ENCODE measurements at regions not wholly inside any gene's neighbourhood (a gene's known extent, or its start where the extent isn't known, plus 50 kb on each side); places are given as distances from the start of the nearest gene placed in this dataset.
"Not testable (repeated sequence)": the region's sequence is repeated elsewhere in the genome, so short reads cannot be mapped to it uniquely, and the experiment has no call there.

DNA sequence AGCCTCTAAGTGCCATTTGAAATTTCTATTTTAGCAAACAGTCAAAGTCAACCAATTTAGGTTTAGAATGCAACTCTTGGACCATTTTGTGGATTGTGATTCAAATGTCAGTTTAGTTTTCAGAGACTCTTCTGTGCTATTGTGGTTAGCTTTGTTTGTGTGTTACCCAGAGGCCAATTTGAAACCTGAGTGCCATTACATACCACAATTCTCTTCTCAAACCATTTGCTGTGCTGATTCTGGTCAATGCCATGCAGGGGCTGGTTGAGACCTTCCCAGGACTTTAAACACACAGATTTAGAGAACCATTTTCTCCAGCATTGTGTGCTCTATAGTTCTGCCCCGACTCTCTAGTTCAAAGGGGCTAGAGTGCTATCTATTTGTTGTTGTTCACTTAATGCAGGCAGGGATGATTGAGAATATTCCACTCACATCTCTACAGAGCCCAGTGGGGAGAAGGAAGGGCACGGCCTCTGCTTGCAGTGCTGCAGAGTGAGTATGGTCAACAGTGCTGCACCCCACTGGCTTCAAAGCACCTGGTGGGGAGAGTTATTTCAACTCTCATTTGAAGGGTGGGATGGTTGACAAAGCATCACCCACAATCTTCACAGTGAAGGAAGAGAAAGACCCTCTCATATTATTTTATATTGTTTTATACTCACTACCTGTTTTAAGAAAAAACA is 738.2 kb downstream of the COL12A1 start:
- no peak for DNase-seq

DNA sequence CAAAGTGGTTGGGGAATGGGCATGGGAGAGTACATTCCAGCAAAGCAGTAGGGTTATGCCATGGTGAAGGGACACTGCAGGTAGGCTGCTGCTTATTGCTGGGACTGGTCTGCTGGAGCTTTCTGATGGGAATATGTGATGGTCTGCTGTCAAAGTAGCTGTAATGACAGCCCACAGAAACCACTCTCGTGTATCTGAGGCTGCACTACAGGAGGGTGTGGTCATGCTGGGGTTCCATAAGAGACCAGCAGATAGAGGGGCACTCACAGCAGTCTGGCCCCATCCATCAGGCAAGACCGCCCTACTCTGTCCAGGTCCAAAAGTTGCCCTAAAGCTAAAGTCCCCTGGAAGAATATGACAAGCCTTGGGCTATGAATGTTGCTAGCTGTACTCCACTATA is 739.3 kb downstream of the COL12A1 start:
- DNase-seq = no peak

DNA sequence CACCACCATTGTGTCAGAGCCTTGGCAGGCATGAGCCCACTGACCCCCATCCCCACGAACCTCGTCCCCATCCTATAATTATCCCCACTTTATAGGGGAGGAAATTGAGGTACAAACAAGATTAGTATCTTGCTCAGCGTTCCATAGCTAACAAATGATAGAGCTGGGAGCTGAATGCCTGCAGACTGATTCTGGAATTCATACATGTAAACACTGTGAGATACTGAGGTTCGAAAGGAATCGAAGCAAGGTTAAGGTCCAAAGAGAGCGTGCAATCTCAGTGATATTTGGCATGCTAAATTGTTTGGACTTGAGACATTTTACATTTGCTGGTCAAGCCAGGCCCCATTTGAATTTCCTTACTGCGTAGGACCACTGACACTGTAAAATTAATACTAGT is 746.6 kb downstream of the COL12A1 start:
- DNase-seq = no peak

DNA sequence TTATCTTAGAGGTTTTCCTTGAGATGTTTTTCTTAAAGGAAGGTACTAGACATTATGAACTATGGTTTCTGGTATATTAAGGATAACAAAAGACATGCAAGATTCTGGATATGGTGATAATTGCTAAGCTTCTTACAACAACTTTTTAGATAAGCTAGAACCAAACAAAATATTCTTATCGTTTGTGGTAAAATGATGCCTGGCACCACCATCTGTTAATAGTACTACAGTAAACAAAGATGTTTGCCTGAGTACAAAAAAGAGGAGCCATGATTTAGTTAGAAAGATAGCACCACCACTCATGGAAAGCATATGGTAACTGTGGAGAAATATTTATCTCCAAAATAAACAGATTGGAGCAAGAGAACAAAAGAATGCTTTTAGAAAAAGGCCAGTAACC is 747.3 kb downstream of the COL12A1 start:
- no peak for DNase-seq

DNA sequence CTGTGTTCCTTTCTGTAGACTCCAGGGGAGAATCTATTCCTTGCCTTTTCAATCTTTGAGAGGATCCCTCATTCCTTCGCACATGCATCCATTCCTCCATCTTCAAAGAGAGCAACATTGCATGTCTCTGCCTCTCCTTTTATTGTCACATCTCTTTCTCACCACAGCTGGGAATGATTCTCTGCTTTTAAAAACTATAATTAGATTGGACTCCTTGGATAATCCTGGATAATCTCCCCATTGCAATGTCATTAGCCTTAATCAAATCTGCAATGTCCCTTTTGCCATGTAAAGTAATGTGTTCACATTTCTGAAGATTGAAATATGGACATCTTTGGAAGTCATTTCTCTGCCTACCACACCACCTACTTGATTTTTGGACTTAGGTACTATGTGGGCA is 750.1 kb downstream of the COL12A1 start:
- DNase-seq = no peak

DNA sequence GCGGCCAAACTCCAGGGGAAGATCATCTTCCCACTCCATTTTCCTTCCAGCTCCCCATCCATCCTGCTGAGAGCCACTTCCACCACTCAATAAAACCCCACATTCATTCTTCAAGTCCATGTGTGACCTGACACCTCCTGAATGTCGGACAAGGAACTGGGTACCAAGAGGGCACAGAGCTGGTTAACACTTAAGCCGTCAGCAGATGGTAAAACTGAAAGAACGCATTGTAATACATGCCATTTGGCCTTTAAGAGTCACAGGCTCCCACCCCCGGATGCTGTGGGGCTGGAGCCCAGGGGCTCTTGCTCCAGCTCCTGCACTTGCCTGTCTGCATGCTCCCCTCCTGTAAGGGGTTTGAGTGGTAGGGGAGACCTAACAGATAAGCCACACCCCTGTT is 753.9 kb downstream of the COL12A1 start:
- DNase-seq = no peak

DNA sequence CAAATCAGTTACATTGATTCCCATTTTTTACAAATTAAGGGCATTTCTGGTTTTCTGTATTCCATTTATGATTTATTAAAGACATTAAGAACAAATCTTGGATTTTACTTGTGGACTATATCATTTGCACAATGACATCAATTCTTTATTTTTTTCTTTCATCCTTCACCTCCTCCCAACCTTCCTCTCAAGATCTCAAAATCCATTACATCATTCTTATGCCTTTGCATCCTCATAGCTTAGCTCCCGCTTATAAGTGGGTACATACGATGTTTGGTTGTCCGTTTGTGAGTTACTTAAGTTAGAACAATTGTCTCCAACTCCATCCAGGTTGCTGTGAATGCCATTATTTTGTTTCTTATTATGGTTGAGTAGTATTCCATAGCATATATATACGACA is 752.8 kb downstream of the CD109 start:
- DNase-seq = no peak

DNA sequence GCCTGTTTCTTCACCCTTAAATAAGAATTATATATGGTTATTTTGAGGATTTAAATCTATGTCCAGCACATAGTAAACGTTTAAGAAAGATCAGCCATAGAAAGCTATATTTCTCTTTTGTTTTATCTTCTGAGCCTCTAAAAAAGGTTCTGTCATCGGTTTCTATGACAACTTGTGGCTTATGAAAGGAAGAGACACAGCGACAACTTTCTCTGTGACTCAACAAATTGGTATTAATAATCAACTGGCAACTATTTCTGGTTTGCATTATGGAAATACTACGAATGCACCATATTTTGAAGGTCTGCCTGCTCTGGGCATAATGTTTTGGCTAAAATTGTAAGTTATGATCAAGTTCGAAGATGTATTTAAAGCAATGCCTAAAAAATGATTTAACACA is 751.0 kb downstream of the CD109 start:
- DNase-seq = no peak

DNA sequence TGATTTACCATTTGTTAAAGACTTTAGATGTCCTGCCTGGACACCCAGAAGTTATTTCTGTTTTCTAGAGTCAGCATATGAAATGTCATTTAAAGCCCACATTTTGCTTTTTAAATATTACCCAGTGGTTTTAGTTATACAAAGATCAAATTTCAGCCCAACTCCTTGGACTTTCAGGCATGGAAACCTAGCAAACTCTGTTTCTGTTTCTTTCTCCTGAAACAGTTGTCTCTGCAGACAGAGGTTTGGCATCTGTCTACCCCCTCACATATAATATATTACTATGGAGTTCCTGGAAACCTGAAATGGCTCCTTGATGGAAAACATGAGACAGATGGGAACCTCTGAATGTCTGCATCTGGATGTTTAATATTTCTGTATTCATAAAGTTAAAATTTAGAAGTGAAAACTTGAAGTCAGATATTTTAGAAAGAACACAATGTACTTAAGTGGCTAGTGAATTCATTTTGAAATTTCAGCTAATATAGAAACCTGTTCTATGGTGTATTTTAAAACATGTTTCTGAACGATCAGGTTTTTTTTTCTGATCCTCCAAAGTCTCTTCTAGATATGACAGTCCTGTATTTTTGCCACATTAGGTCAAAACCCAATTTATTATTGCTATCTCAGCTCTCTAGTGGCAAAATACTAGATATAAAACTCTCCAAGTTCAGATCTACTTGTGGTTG is 743.3 kb downstream of the CD109 start:
- DNase-seq = no peak

DNA sequence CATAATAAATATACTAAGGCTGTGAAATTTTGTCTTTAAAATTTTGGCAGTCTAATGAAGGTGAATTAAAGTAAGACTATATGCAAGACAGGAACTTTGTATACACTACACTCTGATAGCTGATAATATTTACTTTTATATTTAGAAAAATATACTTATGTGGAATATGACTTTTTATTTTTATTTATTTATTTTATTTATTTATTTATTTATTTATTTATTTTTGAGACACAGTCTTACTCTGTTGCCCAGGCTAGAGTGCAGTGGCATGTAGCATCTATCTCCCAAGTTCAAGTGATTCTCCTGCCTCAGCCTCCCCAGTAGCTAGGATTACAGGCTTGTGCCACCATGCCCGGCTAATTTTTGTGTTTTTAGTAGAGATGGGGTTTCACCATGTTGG is 742.4 kb downstream of the CD109 start:
- not testable (repeated sequence) for DNase-seq

DNA sequence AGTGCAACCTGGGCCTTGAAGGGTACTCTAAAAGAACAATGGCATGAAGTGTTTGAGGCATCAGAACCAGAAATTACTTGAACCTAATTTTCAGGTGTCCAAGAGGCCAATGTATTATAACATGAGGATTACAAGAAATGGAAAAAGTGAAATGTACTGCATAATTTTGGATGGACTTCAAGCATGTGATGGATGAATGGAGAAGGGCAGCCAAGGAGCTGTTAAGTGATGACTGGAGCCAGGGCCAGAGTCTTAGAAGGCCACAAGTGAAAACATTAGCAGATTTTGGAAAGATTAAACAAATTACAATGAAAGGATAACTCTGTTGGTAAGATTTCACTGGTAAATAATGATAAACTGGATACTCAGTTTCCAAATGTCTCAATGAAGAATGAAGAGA is 738.2 kb downstream of the CD109 start:
- DNase-seq = no peak

DNA sequence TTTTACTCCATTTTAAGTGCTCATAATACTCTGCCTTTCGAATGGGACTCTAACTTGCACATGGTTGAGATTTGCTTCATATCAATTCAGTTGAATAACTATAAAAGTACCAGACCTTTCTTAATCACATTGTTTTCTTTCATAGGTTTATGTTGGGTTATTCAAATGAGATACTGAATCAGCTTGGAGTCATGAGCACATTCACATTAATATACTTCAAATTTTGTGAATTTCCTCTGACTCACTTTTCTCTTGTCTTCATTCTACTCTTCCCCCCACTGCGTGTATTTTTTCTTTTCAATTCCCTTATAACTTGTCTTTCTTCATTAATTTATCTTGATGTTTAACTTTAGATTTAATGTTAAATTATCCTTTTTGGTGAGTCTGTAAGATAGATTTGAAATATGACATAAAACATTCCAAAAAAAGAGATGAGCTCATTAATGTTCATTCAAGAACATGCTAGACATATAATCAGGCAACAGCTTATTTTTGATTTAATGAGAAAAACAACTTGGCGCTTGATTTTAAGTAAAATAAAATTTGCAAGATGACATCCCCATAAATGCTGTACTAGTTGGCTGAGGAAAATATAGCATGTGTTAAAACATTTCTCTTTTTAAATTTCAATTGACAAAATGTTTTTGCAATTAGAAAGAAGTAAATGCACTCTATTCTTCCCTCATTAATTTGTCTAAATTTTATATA is 736.0 kb downstream of the CD109 start:
- no peak for DNase-seq

DNA sequence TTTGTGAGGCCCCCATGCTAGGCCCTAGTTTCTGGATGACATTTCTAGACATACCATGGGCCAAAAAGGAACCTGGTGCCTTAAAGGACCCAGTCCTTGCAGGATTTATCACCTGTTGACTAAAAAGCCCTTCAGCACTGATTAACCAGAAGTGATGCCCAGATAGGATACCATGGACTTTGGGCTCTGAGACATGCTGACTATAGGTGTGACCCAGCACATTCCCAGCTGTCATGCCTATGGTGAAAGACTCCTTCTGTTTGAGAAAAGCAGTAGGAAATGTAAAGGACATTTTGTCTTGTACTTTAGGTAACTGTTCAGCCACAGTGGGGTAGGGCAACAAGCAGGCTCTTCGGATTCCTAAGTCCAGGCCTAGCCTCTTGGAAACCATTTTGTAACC is 724.2 kb downstream of the CD109 start:
- no peak for DNase-seq

DNA sequence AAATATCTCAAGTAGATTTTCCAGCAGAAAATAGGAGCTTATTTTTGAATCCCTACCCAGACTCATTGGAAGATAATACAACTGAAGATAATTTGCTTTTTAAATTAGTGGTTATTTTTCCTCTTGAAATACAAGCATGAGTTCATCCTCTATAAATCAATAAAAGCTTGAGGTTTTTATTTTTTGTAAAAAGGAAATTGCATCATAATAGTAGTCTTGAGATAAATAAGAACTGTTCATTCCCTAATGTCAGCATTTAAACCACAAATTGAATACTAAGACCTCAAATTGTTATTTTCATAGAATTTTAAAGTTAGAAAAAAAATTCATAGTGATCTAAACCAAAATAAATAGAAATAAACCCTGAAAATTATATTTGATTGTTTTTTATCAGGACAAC is 719.1 kb downstream of the CD109 start:
- DNase-seq = no peak

DNA sequence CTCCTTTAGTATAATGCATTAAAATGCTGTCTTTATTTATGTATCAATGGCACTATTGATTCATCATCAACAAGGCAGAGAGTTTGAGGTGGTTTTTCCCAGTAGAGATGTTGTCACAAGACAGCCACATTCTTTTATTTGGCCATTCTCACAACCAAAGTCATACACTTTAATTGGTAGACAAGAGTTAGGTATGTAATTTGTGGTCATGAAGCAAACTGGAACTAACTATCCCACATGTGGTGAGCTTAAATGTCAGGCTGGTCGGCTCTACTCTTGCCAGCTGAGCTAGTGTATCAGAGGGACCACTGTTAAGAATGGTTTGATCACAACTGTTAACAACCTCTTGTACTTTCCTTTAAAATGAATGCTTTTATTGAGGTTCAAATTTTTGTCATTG is 714.6 kb downstream of the CD109 start:
- no peak for DNase-seq

DNA sequence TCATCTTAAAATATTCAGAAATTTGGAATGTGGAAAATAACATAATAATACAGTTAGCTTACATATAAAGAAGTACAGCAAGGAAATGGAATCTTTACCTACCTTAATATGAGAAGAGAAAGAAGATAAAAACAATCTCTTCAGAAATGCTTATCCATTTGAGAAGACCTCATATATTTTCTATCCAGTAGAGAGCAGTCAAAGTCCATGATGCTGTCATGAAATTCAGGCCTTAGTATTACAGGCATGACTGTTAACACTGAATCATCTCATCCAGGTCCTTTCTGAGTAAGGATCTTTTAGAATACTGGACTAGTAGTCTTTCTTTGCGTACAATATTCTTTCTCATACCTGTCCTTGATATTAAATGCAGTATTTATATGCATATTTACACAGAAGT is 713.4 kb downstream of the CD109 start:
- no peak for DNase-seq

DNA sequence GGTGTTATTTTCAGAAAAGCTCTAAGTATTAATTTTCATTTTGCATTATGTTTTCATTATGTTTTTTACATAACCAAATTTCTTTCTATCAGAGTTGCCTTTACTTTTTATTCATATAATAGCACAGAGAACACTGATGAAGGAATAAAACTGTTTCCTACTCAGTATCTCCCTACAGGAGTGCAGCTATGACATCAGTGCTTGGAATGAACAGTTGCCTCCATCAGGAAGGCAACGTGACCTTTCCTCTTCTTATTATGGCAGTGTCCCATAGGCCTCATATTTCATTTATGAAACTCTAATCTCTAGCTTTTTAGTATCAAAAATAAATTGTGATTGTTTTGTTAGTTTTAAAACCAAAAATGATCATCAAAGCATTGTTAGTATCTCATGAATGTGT is 712.8 kb downstream of the CD109 start:
- no peak for DNase-seq

DNA sequence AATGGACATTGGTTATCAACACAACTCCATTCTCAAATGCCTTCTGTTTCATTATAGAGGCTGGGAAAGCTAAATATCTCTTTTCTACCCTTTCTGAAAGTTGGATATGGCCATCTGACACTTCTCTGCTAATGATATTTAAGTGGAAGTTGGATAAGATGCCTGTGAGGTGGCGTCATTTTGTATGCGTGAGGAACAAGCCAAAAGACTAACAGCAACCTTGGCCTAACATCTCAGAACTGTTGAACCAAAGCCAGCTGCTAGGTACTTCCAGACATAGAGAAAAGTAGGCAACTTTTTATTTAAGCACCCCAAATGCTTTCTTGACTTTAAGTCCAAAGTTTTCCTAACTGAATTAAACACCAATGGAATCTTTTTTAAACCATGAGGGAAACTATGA is 708.4 kb downstream of the CD109 start:
- DNase-seq = no peak

DNA sequence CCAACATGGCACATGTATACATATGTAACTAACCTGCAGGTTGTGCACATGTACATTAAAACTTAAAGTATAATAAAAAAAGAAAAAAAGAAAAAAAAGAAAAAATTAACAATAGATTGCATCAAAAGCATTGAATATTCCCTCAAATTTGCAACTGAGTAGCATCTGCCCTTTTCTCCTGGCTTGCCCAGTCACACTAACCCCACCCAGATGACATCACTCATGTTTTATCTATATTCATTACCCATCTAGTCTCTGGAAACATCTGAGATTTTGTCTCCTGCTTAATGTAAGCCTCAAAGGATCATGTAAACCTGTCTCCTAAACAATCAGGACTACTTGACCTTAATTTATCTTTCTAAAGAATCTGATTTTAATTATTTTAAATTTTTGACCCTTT is 706.8 kb downstream of the CD109 start:
- no peak for DNase-seq

DNA sequence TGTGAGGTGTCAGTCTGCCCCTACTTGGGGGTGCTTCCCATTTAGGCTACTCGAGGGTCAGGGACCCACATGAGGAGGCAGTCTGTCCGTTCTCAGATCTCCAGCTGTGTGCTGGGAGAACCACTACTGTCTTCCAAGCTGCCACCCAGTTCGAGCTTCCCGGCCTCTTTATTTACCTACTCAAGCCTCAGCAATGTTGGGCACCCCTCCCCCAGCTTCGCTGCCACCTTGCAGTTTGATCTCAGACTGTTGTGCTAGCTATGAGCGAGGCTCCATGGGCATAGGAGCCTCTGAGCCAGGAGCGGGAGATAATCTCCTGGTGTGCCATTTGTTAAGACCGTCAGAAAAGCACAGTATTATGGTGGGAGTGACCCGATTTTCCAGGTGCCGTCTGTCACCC is 682.4 kb downstream of the CD109 start:
- DNase-seq = not testable (repeated sequence)

DNA sequence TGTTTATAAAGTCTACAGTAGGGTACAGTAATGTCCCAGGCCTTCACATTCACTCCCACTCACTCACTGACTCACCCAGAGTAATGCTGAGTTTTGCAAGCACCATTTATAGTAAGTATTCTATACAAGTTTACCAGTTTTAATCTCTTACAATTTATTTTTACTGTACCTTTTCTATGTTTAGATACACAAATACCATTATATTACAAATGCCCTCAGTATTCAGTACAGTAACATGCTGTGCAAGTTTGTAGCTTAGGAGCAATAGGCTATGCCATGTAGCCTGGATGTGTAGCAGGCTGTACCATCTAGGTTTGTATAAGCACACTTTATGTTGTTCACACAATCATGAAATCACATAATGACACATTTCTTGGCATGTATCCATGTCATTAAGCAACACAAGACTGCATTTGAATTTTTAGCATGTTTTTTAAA is 673.6 kb downstream of the CD109 start:
- DNase-seq = no peak

DNA sequence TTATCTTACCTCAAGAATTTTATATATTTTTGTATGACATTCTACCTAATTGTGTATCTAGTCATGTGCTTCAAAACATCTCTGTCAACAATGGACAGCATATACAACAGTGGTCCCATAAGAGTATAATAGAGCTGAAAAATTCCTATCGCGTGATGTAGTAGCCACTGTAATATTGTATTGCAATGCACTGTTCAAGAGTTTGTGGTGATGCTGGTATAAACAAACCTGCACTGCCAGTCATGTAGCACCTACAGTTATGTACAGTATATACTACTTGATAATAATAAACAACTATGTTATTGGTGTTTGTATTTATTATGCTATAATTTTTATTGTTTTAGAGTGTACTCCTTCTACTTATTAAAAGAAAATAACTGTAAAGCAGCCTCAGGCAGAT is 672.7 kb downstream of the CD109 start:
- DNase-seq = no peak

DNA sequence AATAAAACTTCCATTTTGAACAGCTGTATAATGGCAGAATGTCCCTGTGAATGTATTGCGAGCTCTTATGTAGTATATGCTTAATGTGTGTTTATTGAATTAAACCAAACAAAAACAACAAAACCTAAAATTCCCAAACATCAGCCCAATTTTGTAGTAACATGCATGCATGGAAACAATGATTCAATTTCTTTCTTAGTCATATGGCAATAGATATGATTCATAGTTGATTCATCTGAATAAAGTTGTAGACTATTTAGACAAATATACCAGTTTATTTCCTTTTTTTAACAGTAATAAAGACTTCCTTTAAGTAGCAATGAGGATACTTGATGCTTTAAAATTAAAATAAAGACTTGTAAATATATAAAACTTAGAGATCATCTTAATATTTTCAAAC is 670.6 kb downstream of the CD109 start:
- no peak for DNase-seq

DNA sequence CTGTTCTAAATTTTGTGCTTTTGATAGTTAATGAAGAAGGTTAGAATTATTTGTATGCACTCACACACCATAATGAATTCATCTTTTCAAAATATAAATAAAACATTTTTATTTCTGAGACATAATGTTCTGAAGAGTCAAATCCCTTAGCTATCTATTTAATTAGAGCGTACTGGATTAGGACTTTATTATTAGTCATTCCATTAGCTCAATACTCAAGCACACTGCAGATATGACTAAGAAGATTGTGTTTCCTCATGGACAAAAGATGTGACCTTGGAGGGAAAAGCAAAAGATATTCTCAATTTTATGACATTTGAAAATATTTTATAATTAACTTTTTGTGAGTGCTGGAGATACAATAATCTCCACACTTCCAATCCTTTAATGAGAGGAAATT is 666.4 kb downstream of the CD109 start:
- DNase-seq = no peak

Measured in NCI-H1048 (cell line).